HEK293T (cell line): ENCODE measurements at regions not wholly inside any gene's neighbourhood (a gene's known extent, or its start where the extent isn't known, plus 50 kb on each side); places are given as distances from the start of the nearest gene placed in this dataset.

Experiments
- BHLHE40 ChIP-seq: fragments of 450-650 bp; IDR thresholded peaks from 2 replicates; pipeline ENCODE4 v1.6.1; 2016; ENCODE audit warnings: mild to moderate bottlenecking, moderate library complexity, borderline replicate concordance
- ELF4 ChIP-seq: fragments of 450-650 bp; IDR thresholded peaks from 2 replicates; pipeline ENCODE4 v1.6.1; 2017; ENCODE audit warnings: antibody characterized with exemption
- FOXM1 ChIP-seq: fragments of 450-650 bp; IDR thresholded peaks from 2 replicates; pipeline ENCODE4 v1.6.1; 2017; ENCODE audit warnings: mild to moderate bottlenecking, borderline replicate concordance
- HDGF ChIP-seq: fragments of 450-650 bp; IDR thresholded peaks from 2 replicates; pipeline ENCODE4 v1.6.1; 2017; ENCODE audit warnings: antibody characterized with exemption, borderline replicate concordance
- LEF1 ChIP-seq: fragments of 450-650 bp; IDR thresholded peaks from 2 replicates; pipeline ENCODE4 v1.6.1; 2017; ENCODE audit warnings: mild to moderate bottlenecking, borderline replicate concordance
- NFRKB ChIP-seq: fragments of 450-650 bp; IDR thresholded peaks from 2 replicates; pipeline ENCODE4 v1.6.1; 2016; ENCODE audit warnings: mild to moderate bottlenecking, moderate library complexity
- SP1 ChIP-seq: fragments of 450-650 bp; IDR thresholded peaks from 2 replicates; pipeline ENCODE4 v1.6.1; 2017
- SUZ12 ChIP-seq: fragments of 450-650 bp; IDR thresholded peaks from 2 replicates; pipeline ENCODE4 v1.6.1; 2016; ENCODE audit warnings: mild to moderate bottlenecking
- TARDBP ChIP-seq: fragments of 450-650 bp; IDR thresholded peaks from 2 replicates; pipeline ENCODE4 v1.6.1; 2016
- ZNF384 ChIP-seq: fragments of 450-650 bp; IDR thresholded peaks from 2 replicates; pipeline ENCODE4 v1.6.1; 2016

DNA sequence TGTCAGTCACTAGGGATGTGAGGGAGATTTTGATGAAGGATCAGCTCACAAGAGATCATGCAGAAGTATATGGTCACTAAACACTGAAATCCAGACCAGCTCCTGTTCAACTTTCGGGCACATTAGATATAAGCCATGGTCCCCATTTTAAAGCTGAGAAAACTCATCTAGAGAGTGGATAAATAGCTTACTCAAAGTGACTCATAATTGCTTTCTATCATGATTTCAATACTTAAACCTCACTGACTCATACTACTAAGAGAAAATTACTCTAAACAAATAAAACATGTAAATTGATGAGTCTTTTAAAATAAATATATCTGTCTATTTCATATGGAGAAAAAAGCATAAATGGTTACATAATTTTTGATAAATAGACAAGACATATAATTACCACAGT is 567.7 kb downstream of the TLR4 start:
- TF ChIP-seq LEF1 (no peak), SUZ12 (no peak), TARDBP (no peak), HDGF (no peak), ELF4 (no peak), FOXM1 (no peak), SP1 (no peak), BHLHE40 (no peak), ZNF384 (no peak), NFRKB (no peak)
